SK-MEL-5 (cell line): ENCODE measurements at regions not wholly inside any gene's neighbourhood (a gene's known extent, or its start where the extent isn't known, plus 50 kb on each side); places are given as distances from the start of the nearest gene placed in this dataset.
"Not testable (repeated sequence)": the region's sequence is repeated elsewhere in the genome, so short reads cannot be mapped to it uniquely, and the experiment has no call there.

Source experiments
- DNase-seq: peaks from one replicate; pipeline ENCODE4 v3.0.0-alpha.2; 2016; ENCODE audit warnings: low read depth, low spot score
- in situ Hi-C: cut with HindIII; loops from 2 replicates; pipeline ENCODE4 v1.10.0; 2016; ENCODE audit warnings: low sequenced_read_pairs, high pct_unique_total_duplicates, low pct_unique_long_range_greater_than_20kb

- no peak for DNase-seq
- in situ Hi-C loops, result no loop called here
Observed at GRCh38 chr1:233503366-233503954, 110.4 kb upstream of the KCNK1 start.

- in situ Hi-C loops, result no loop called here
- no peak for DNase-seq
Observed at GRCh38 chr1:233505130-233505529, 108.8 kb upstream of the KCNK1 start.

- DNase-seq, in situ Hi-C loops: not testable (repeated sequence)
Observed at GRCh38 chr1:233505889-233506288, 108.0 kb upstream of the KCNK1 start.

GRCh38 chr1:233509526-233509925, 104.4 kb upstream of the KCNK1 start:
- in situ Hi-C loops, result no loop called here
- no peak for DNase-seq

- no peak for DNase-seq
- in situ Hi-C loops, result no loop called here
Observed at GRCh38 chr1:233512538-233512937, 101.4 kb upstream of the KCNK1 start.

GRCh38 chr1:233513431-233513830, 100.5 kb upstream of the KCNK1 start:
- in situ Hi-C loops, result no loop called here
- DNase-seq, result no peak

GRCh38 chr1:233514946-233515391, 98.9 kb upstream of the KCNK1 start:
- in situ Hi-C loops, result no loop called here

GRCh38 chr1:233516732-233517131, 97.2 kb upstream of the KCNK1 start:
- in situ Hi-C loops, result no loop called here
- DNase-seq, result no peak

More at GRCh38 chr1:233514946-233515391, 98.9 kb upstream of the KCNK1 start:
- DNase-seq, result no peak

- peak; percentile 38 for DNase-seq
- in situ Hi-C loops, result no loop called here
Observed at GRCh38 chr1:233518344-233518743, 95.6 kb upstream of the KCNK1 start.

- no peak for DNase-seq
- in situ Hi-C loops, result no loop called here
Observed at GRCh38 chr1:233520261-233521191, 93.4 kb upstream of the KCNK1 start.

- DNase-seq, result peak; percentile 2
- in situ Hi-C loops, result no loop called here
Observed at GRCh38 chr1:233523047-233523446, 90.9 kb upstream of the KCNK1 start.

GRCh38 chr1:233527818-233528217, 86.1 kb upstream of the KCNK1 start:
- in situ Hi-C loops, result no loop called here
- DNase-seq, result no peak

GRCh38 chr1:233530665-233531386, 83.1 kb upstream of the KCNK1 start:
- DNase-seq, result no peak
- in situ Hi-C loops, result no loop called here

- no peak for DNase-seq
- in situ Hi-C loops, result no loop called here
Observed at GRCh38 chr1:233540816-233541215, 73.1 kb upstream of the KCNK1 start.

- in situ Hi-C loops, result no loop called here
- DNase-seq, result no peak
Observed at GRCh38 chr1:233543338-233544255, 70.3 kb upstream of the KCNK1 start.

GRCh38 chr1:233544304-233544703, 69.6 kb upstream of the KCNK1 start:
- DNase-seq, result no peak

GRCh38 chr1:233547726-233548125, 66.2 kb upstream of the KCNK1 start:
- no peak for DNase-seq
- in situ Hi-C loops, result no loop called here

More at GRCh38 chr1:233544304-233544703, 69.6 kb upstream of the KCNK1 start:
- in situ Hi-C loops, result no loop called here
